ENCODE measurements at regions not wholly inside any gene's neighbourhood (a gene's known extent, or its start where the extent isn't known, plus 50 kb on each side); places are given as distances from the start of the nearest gene placed in this dataset.
"Not testable (repeated sequence)": the region's sequence is repeated elsewhere in the genome, so short reads cannot be mapped to it uniquely, and the experiment has no call there.

- H3K4me1 ChIP-seq (ENCODE audit: control insufficient read depth in 2 of 2, insufficient read depth in 1 of 2, low read depth in 1 of 2, low read length in 2 of 2); H3K4me2 ChIP-seq (ENCODE audit: insufficient read depth, low read length, poor library complexity, severe bottlenecking); H2BK5ac ChIP-seq (ENCODE audit: low read length); H3K23ac ChIP-seq (ENCODE audit: low read depth, low read length, poor library complexity); H3K14ac ChIP-seq (ENCODE audit: low read length); H3K27me3 ChIP-seq (ENCODE audit: control insufficient read depth in 3 of 3, insufficient read depth in 3 of 3, low read depth in 1 of 3, low read length in 3 of 3); H3K36me3 ChIP-seq (replicated peaks in 1 of 2; ENCODE audit: control insufficient read depth in 2 of 2, insufficient read depth in 2 of 2, low read length in 2 of 2); H3K4me3 ChIP-seq (ENCODE audit: low read length in 2 of 2); H3K9me3 ChIP-seq (replicated peaks in 1 of 2; ENCODE audit: control insufficient read depth in 2 of 2, insufficient read depth in 1 of 2, low read depth in 1 of 2, low read length in 2 of 2); H2BK120ac ChIP-seq (ENCODE audit: low read depth, low read length); DNase-seq (ENCODE audit: low spot score); H4K8ac ChIP-seq (ENCODE audit: low read depth, low read length); H3K4ac ChIP-seq (ENCODE audit: low read length); H2BK12ac ChIP-seq (ENCODE audit: low read length); H3K18ac ChIP-seq (ENCODE audit: low read length); H3K79me1 ChIP-seq (ENCODE audit: low read depth, low read length); H3K27ac ChIP-seq (replicated peaks; ENCODE audit: low read length); H4K91ac ChIP-seq (ENCODE audit: low read depth, low read length, poor library complexity); H2BK15ac ChIP-seq (ENCODE audit: low read length); H3K9ac ChIP-seq (ENCODE audit: low read depth, low read length, poor library complexity); H2AK5ac ChIP-seq (ENCODE audit: low read depth, low read length); H2AFZ ChIP-seq (ENCODE audit: low read length): not testable (repeated sequence)
- no CpG with 5 or more reads among the region's 4 CpGs for WGBS, 2 donors (ENCODE audit: extremely low coverage in 2 of 2, insufficient read length in 2 of 2, insufficient replicate concordance in 1 of 2)
Measured at GRCh38 chr13:37472266-37472665, 126.3 kb downstream of the POSTN start.

DNA sequence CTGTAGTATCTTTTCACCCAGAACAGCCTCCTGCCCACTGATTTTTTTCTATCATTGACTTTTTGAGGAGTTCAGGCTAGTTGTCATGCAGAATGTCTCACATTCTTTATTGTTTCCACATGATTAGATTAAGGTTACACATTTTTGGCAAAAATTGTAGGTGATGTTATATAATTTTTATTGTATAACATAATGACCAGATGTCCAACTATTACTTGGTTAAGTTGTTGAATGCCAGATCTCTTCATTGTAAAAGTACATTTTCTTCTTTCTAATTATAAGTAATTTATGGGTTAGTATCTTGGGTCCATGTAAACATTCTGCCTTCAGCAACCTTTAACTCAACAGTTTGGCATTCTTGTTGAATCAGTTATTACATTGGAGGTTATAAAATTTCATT lies 138.4 kb downstream of the POSTN start:
- H4K91ac ChIP-seq (ENCODE audit: low read depth, low read length, poor library complexity), result no peak overlapping the region
- no peak overlapping the region for H3K9ac ChIP-seq (ENCODE audit: low read depth, low read length, poor library complexity)
- no peak overlapping the region for H2AFZ ChIP-seq (ENCODE audit: low read length)
- no peak overlapping the region for H2BK120ac ChIP-seq (ENCODE audit: low read depth, low read length)
- H3K27ac ChIP-seq (replicated peaks; ENCODE audit: low read length), result no peak overlapping the region
- H3K14ac ChIP-seq (ENCODE audit: low read length), result no peak overlapping the region
- H2BK5ac ChIP-seq (ENCODE audit: low read length), result no peak overlapping the region
- H3K36me3 ChIP-seq (replicated peaks in 1 of 2; ENCODE audit: control insufficient read depth in 2 of 2, insufficient read depth in 2 of 2, low read length in 2 of 2), result peaks cover 0 to 2% of the 10 kb centered on the region in 2 donors
- H3K4ac ChIP-seq (ENCODE audit: low read length), result no peak overlapping the region
- H3K18ac ChIP-seq (ENCODE audit: low read length), result no peak overlapping the region
- DNase-seq (ENCODE audit: low spot score), result no peak
- no peaks in the 10 kb centered on the region for H3K4me1 ChIP-seq (ENCODE audit: control insufficient read depth in 2 of 2, insufficient read depth in 1 of 2, low read depth in 1 of 2, low read length in 2 of 2)
- H3K4me2 ChIP-seq (ENCODE audit: insufficient read depth, low read length, poor library complexity, severe bottlenecking), result no peak overlapping the region
- H2BK12ac ChIP-seq (ENCODE audit: low read length), result no peak overlapping the region
- no peak overlapping the region for H2AK5ac ChIP-seq (ENCODE audit: low read depth, low read length)
- H3K9me3 ChIP-seq (replicated peaks in 1 of 2; ENCODE audit: control insufficient read depth in 2 of 2, insufficient read depth in 1 of 2, low read depth in 1 of 2, low read length in 2 of 2), result no peaks in the 10 kb centered on the region
- H3K23ac ChIP-seq (ENCODE audit: low read depth, low read length, poor library complexity), result no peak overlapping the region
- no peaks in the 10 kb centered on the region for H3K27me3 ChIP-seq (ENCODE audit: control insufficient read depth in 3 of 3, insufficient read depth in 3 of 3, low read depth in 1 of 3, low read length in 3 of 3)
- no peak overlapping the region for H2BK15ac ChIP-seq (ENCODE audit: low read length)
- no peak overlapping the region for H3K4me3 ChIP-seq (ENCODE audit: low read length in 2 of 2)
- H4K8ac ChIP-seq (ENCODE audit: low read depth, low read length), result no peak overlapping the region
- no peaks in the 10 kb centered on the region for H3K79me1 ChIP-seq (ENCODE audit: low read depth, low read length)

DNA sequence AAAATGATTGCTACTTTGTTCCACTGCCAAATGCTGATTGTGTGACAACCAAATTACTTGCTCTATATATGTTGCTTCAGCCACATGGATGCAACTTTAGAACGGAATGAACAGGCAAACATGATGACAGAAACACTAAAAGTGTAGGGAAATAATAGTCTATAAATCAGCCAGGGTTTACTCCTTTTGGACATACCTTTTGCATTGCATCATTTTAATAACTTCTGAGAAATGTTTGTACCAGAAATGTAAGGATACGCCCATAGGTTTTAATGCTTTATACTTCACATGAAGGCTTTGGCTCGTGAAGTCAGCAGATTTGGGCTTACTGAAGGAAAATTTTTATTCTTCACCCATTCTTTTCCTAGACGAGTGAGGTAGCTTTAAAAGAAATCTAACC lies 141.0 kb downstream of the POSTN start:
- no peak overlapping the region for H3K14ac ChIP-seq (ENCODE audit: low read length)
- no peak overlapping the region for H2BK12ac ChIP-seq (ENCODE audit: low read length)
- H3K4me2 ChIP-seq (ENCODE audit: insufficient read depth, low read length, poor library complexity, severe bottlenecking), result no peak overlapping the region
- no peaks in the 10 kb centered on the region for H3K4me1 ChIP-seq (ENCODE audit: control insufficient read depth in 2 of 2, insufficient read depth in 1 of 2, low read depth in 1 of 2, low read length in 2 of 2)
- no peaks in the 10 kb centered on the region for H3K9me3 ChIP-seq (replicated peaks in 1 of 2; ENCODE audit: control insufficient read depth in 2 of 2, insufficient read depth in 1 of 2, low read depth in 1 of 2, low read length in 2 of 2)
- no peak overlapping the region for H3K23ac ChIP-seq (ENCODE audit: low read depth, low read length, poor library complexity)
- no peak overlapping the region for H2AK5ac ChIP-seq (ENCODE audit: low read depth, low read length)
- no peak overlapping the region for H2BK5ac ChIP-seq (ENCODE audit: low read length)
- no peak overlapping the region for H2BK120ac ChIP-seq (ENCODE audit: low read depth, low read length)
- no peak for DNase-seq (ENCODE audit: low spot score)
- no peak overlapping the region for H4K91ac ChIP-seq (ENCODE audit: low read depth, low read length, poor library complexity)
- no peak overlapping the region for H3K27ac ChIP-seq (replicated peaks; ENCODE audit: low read length)
- no peak overlapping the region for H3K18ac ChIP-seq (ENCODE audit: low read length)
- no peak overlapping the region for H3K9ac ChIP-seq (ENCODE audit: low read depth, low read length, poor library complexity)
- H3K27me3 ChIP-seq (ENCODE audit: control insufficient read depth in 3 of 3, insufficient read depth in 3 of 3, low read depth in 1 of 3, low read length in 3 of 3), result no peaks in the 10 kb centered on the region
- H3K36me3 ChIP-seq (replicated peaks in 1 of 2; ENCODE audit: control insufficient read depth in 2 of 2, insufficient read depth in 2 of 2, low read length in 2 of 2), result no peaks in the 10 kb centered on the region
- no peak overlapping the region for H4K8ac ChIP-seq (ENCODE audit: low read depth, low read length)
- no peak overlapping the region for H2AFZ ChIP-seq (ENCODE audit: low read length)
- no peak overlapping the region for H2BK15ac ChIP-seq (ENCODE audit: low read length)
- H3K4me3 ChIP-seq (ENCODE audit: low read length in 2 of 2), result no peak overlapping the region
- H3K4ac ChIP-seq (ENCODE audit: low read length), result no peak overlapping the region
- H3K79me1 ChIP-seq (ENCODE audit: low read depth, low read length), result no peaks in the 10 kb centered on the region
- WGBS, 2 donors (ENCODE audit: extremely low coverage in 2 of 2, insufficient read length in 2 of 2, insufficient replicate concordance in 1 of 2), result no CpG with 5 or more reads among the region's 4 CpGs

DNA sequence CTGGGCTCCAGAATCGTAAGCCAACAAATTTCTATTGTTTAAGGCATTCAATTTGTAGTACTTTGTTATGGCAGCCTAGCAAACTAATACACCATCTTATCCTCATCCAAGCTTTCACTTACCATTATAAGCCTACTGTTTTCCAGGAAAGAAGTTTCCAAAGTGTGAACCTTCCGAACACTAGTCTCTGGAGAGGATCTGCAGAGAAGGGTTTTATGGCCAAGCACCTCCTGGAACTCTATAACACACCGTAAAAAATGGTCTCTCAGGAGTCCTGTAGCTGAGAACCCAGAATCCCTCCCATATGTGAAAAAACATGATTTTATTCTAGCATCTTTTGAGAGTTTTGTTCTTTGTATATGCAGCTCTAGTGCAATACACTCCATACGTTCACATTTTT lies 142.1 kb downstream of the POSTN start:
- Histone ChIP-seq H3K36me3 (replicated peaks in 1 of 2; ENCODE audit: control insufficient read depth in 2 of 2, insufficient read depth in 2 of 2, low read length in 2 of 2) (no peaks in the 10 kb centered on the region), H3K79me1 (ENCODE audit: low read depth, low read length) (no peaks in the 10 kb centered on the region), H3K4me1 (ENCODE audit: control insufficient read depth in 2 of 2, insufficient read depth in 1 of 2, low read depth in 1 of 2, low read length in 2 of 2) (no peaks in the 10 kb centered on the region), H3K18ac (ENCODE audit: low read length) (no peak overlapping the region), H4K8ac (ENCODE audit: low read depth, low read length) (no peak overlapping the region), H2BK15ac (ENCODE audit: low read length) (no peak overlapping the region), H3K4me2 (ENCODE audit: insufficient read depth, low read length, poor library complexity, severe bottlenecking) (no peak overlapping the region), H2AFZ (ENCODE audit: low read length) (no peak overlapping the region), H2AK5ac (ENCODE audit: low read depth, low read length) (no peak overlapping the region), H2BK5ac (ENCODE audit: low read length) (no peak overlapping the region), H3K27ac (replicated peaks; ENCODE audit: low read length) (no peak overlapping the region), H3K23ac (ENCODE audit: low read depth, low read length, poor library complexity) (no peak overlapping the region), H3K14ac (ENCODE audit: low read length) (no peak overlapping the region), H2BK120ac (ENCODE audit: low read depth, low read length) (no peak overlapping the region), H3K4me3 (ENCODE audit: low read length in 2 of 2) (no peak overlapping the region), H4K91ac (ENCODE audit: low read depth, low read length, poor library complexity) (no peak overlapping the region), H3K27me3 (ENCODE audit: control insufficient read depth in 3 of 3, insufficient read depth in 3 of 3, low read depth in 1 of 3, low read length in 3 of 3) (no peaks in the 10 kb centered on the region), H3K9me3 (replicated peaks in 1 of 2; ENCODE audit: control insufficient read depth in 2 of 2, insufficient read depth in 1 of 2, low read depth in 1 of 2, low read length in 2 of 2) (no peaks in the 10 kb centered on the region), H3K9ac (ENCODE audit: low read depth, low read length, poor library complexity) (no peak overlapping the region), H3K4ac (ENCODE audit: low read length) (no peak overlapping the region), H2BK12ac (ENCODE audit: low read length) (no peak overlapping the region)
- no peak for DNase-seq (ENCODE audit: low spot score)
- no CpG with 5 or more reads among the region's 4 CpGs for WGBS, 2 donors (ENCODE audit: extremely low coverage in 2 of 2, insufficient read length in 2 of 2, insufficient replicate concordance in 1 of 2)
